Heart left ventricle (tissue), 16 donors: ENCODE measurements at regions not wholly inside any gene's neighbourhood (a gene's known extent, or its start where the extent isn't known, plus 50 kb on each side); places are given as distances from the start of the nearest gene placed in this dataset.

Experiments
- ATAC-seq, 4 donors: fragments of 200-7000 bp; cut with Tn5 transposase; one replicate each; pipeline ENCODE4 v1.9.1; 2020 to 2022; ENCODE audit warnings: moderate library complexity in 4 of 4, mild to moderate bottlenecking in 3 of 4, moderate number of reproducible peaks in 1 of 4
- DNase-seq, 5 donors: peaks; one replicate each; pipeline ENCODE4 v3.0.0-alpha.2; 2020
- H3K27ac ChIP-seq, 12 donors: fragments of 200-600 bp; sonication (generic) in 4 of 12; one replicate each; pipeline versions ENCODE4 v1.5.0 to v1.8.0; 2016 to 2022; ENCODE audit warnings: mild to moderate bottlenecking in 2 of 12
- H3K27me3 ChIP-seq, 9 donors: fragments of 200-600 bp; sonication (generic) in 2 of 9; one replicate each; pipeline versions ENCODE4 v1.5.1 to v1.8.0; 2016 to 2022; ENCODE audit warnings: mild to moderate bottlenecking in 3 of 9
- H3K36me3 ChIP-seq, 9 donors: fragments of 200-600 bp; sonication (generic) in 2 of 9; one replicate each; pipeline versions ENCODE4 v1.5.0 to v1.8.0; 2018 to 2022; ENCODE audit warnings: mild to moderate bottlenecking in 2 of 9
- H3K4me1 ChIP-seq, 12 donors: fragments of 200-600 bp; sonication (generic) in 4 of 12; one replicate each; pipeline versions ENCODE4 v1.5.0 to v1.8.0; 2016 to 2022; ENCODE audit warnings: mild to moderate bottlenecking in 3 of 12
- H3K4me3 ChIP-seq, 12 donors: fragments of 200-600 bp; sonication (generic) in 4 of 12; one replicate each; pipeline versions ENCODE4 v1.5.0 to v1.8.0; 2017 to 2022; ENCODE audit warnings: mild to moderate bottlenecking in 9 of 12, moderate library complexity in 4 of 12
- H3K9me3 ChIP-seq, 12 donors: fragments of 200-600 bp; sonication (generic) in 4 of 12; one replicate each; pipeline versions ENCODE4 v1.5.0 to v1.8.0; 2016 to 2022; ENCODE audit warnings: mild to moderate bottlenecking in 1 of 12
- CTCF ChIP-seq, 12 donors: fragments of 200-600 bp; sonication (generic) in 4 of 12; IDR thresholded peaks; one replicate each; pipeline versions ENCODE4 v1.5.0 to v1.8.0; 2018 to 2022; ENCODE audit warnings: antibody characterized with exemption in 12 of 12, mild to moderate bottlenecking in 5 of 12
- POLR2A ChIP-seq, 2 donors: fragments of 450-650 bp; IDR thresholded peaks; one replicate each; pipeline ENCODE4 v1.6.1; 2017; ENCODE audit warnings: antibody characterized with exemption in 2 of 2, mild to moderate bottlenecking in 2 of 2, moderate library complexity in 2 of 2
- WGBS, 4 donors: extraction: QIAGEN DNeasy Blood & Tissue Kit in 2 of 4; methylation state at CpG; one replicate each; pipeline versions ENCODE4 v1.1.5 to v1.1.7; 2013 to 2018; 5-methylcytosine and 5-hydroxymethylcytosine counted together
- intact Hi-C, 10 donors: fragments of 100-400 bp; cut with DNase I; formaldehyde crosslinking; loops; one replicate each; pipeline versions ENCODE4 v1.11.1 to v1.14.2; 2022
- donor health status: ischemic (EF 13 %, LVEDD 7.1; RV severe dilation, severe dysfunction).
- donor health status: healthy with polysubstance abuse.
- donor health status: DM: no; HTN: yes; CAD: no.
- donor health status: DM: no; HTN: no; CAD: no.
- donor health status: ischemic (EF 25% LVEDD 6.9; RV normal size, moderate dysfunction).
- donor health status: ischemic (EF 25% LVEDD 5.7; RV mildly dilated, moderate dysfunction).
- donor health status: healthy.
- donor health status: DM: yes; HTN: yes; CAD: no.
- donor health status: ischemic (EF 35%, LVEDD 5.7; RV mildly dilated, moderate dysfunction).
- donor health status: nonischemic (EF 11% LVEDD 7.7; RV severe dilation, severe dysfunction).
- donor health status: DM: yes; HTN: yes; CAD: no.
- donor health status: PGD.
- donor health status: ischemic (EF 29% LVEDD 5.4; RV normal size, mild dysfunction).
- donor health status: nonischemic (EF 23%, LVEDD 6.1; RV moderate dilation, normal function).

- Histone ChIP-seq H3K27ac (peak overlapping the region in 9 of 12 donors; percentile 2 to 55 (median 26)), H3K27me3 (no peaks in the 10 kb centered on the region), H3K4me1 (peaks cover 0 to 53% (median 15%) of the 10 kb centered on the region in 12 donors), H3K36me3 (no peaks in the 10 kb centered on the region), H3K4me3 (no peak overlapping the region), H3K9me3 (no peaks in the 10 kb centered on the region)
- TF ChIP-seq POLR2A (IDR thresholded peaks at IDR 0.05) (no peak), CTCF (IDR thresholded peaks at IDR 0.05) (no peak)
- ATAC-seq (no peak), DNase-seq (no peak)
- intact Hi-C loops = no loop called here
- 66 to 77% (median 72%) methylated on average over 4 of the region's 4 CpGs for WGBS, 4 donors
Observed at GRCh38 chr1:198906739-198907422, 268.0 kb downstream of the PTPRC start.

GRCh38 chr1:198907423-198907746 is 268.5 kb downstream of the PTPRC start:
- ATAC-seq = peak in 2 of 4 donors; percentile 61 to 73
- Histone ChIP-seq H3K4me1 (peaks cover 0 to 51% (median 13%) of the 10 kb centered on the region in 12 donors), H3K36me3 (no peaks in the 10 kb centered on the region), H3K27me3 (no peaks in the 10 kb centered on the region), H3K4me3 (no peak overlapping the region), H3K27ac (peak overlapping the region in 4 of 12 donors; percentile 10 to 49 (median 29)), H3K9me3 (no peaks in the 10 kb centered on the region)
- intact Hi-C loops = no loop called here
- TF ChIP-seq POLR2A (IDR thresholded peaks at IDR 0.05) (no peak), CTCF (IDR thresholded peaks at IDR 0.05) (peak in 6 of 12 donors; percentile 7 to 36 (median 23))
- no peak for DNase-seq
- 64 to 71% (median 66%) methylated on average over 3 of the region's 3 CpGs for WGBS, 4 donors

GRCh38 chr1:198908995-198909394 is 270.2 kb downstream of the PTPRC start:
- no peaks in the 10 kb centered on the region for H3K27me3 ChIP-seq
- ATAC-seq = no peak
- no peaks in the 10 kb centered on the region for H3K9me3 ChIP-seq
- intact Hi-C loops = no loop called here
- 94 to 99% (median 95%) methylated on average over 3 of the region's 3 CpGs for WGBS, 4 donors
- H3K4me1 ChIP-seq = peaks cover 0 to 49% (median 10%) of the 10 kb centered on the region in 12 donors
- H3K36me3 ChIP-seq = no peaks in the 10 kb centered on the region
- no peak overlapping the region for H3K4me3 ChIP-seq
- TF ChIP-seq CTCF (IDR thresholded peaks at IDR 0.05) (no peak), POLR2A (IDR thresholded peaks at IDR 0.05) (no peak)
- no peak for DNase-seq
- H3K27ac ChIP-seq = no peak overlapping the region

- Histone ChIP-seq H3K36me3 (no peaks in the 10 kb centered on the region), H3K9me3 (no peaks in the 10 kb centered on the region), H3K27me3 (no peaks in the 10 kb centered on the region), H3K4me3 (no peak overlapping the region), H3K27ac (no peak overlapping the region), H3K4me1 (peaks cover 0 to 43% (median 8%) of the 10 kb centered on the region in 12 donors)
- ATAC-seq = no peak
- 52 to 66% (median 59%) methylated on average over 2 of the region's 2 CpGs for WGBS, 4 donors
- intact Hi-C loops = no loop called here
- TF ChIP-seq CTCF (IDR thresholded peaks at IDR 0.05) (no peak), POLR2A (IDR thresholded peaks at IDR 0.05) (no peak)
- no peak for DNase-seq
Observed at GRCh38 chr1:198909973-198910372, 271.1 kb downstream of the PTPRC start.
